ENCODE measurements at regions not wholly inside any gene's neighbourhood (a gene's known extent, or its start where the extent isn't known, plus 50 kb on each side); places are given as distances from the start of the nearest gene placed in this dataset.
"Not testable (repeated sequence)": the region's sequence is repeated elsewhere in the genome, so short reads cannot be mapped to it uniquely, and the experiment has no call there.

GRCh38 chr11:114799476-114799875 lies 121.1 kb downstream of the NXPE2 start:
- no peak for DNase-seq (ENCODE audit: low read depth)
- TF ChIP-seq, protein P1, sequence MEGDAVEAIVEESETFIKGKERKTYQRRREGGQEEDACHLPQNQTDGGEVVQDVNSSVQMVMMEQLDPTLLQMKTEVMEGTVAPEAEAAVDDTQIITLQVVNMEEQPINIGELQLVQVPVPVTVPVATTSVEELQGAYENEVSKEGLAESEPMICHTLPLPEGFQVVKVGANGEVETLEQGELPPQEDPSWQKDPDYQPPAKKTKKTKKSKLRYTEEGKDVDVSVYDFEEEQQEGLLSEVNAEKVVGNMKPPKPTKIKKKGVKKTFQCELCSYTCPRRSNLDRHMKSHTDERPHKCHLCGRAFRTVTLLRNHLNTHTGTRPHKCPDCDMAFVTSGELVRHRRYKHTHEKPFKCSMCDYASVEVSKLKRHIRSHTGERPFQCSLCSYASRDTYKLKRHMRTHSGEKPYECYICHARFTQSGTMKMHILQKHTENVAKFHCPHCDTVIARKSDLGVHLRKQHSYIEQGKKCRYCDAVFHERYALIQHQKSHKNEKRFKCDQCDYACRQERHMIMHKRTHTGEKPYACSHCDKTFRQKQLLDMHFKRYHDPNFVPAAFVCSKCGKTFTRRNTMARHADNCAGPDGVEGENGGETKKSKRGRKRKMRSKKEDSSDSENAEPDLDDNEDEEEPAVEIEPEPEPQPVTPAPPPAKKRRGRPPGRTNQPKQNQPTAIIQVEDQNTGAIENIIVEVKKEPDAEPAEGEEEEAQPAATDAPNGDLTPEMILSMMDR (IDR thresholded peaks at IDR 0.05; ENCODE audit: insufficient read depth, low read depth, low read length, missing control alignments) = no peak
- no peak overlapping the region for H3K4me3 ChIP-seq (ENCODE audit: low read length)

- H3K4me3 ChIP-seq (ENCODE audit: low read length) = no peak overlapping the region
- no peak for DNase-seq (ENCODE audit: low read depth)
- TF ChIP-seq, protein P1 (IDR thresholded peaks at IDR 0.05; ENCODE audit: insufficient read depth, low read depth, low read length, missing control alignments) = no peak
These were observed 123.4 kb downstream of the NXPE2 start for GRCh38 chr11:114801773-114802172.

DNA sequence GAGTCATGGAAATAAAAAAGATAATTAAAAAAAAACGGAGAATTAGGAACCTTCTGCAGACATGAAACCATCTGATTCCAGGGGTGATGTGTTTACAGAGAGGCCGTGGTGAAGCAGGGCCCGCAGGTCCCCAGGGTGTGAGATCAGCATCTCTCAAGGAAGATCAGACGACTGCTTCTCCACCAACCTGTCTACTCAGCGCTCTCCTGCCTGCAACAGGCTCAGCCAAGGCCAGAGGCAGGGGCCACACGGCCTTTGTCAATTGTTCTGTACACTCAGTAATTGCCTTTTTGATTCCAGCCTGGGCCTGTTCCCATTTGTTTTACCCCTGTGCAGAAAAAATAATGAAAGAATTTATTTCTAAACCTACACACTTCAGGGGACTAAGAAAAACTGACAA lies 124.6 kb downstream of the NXPE2 start:
- H3K4me3 ChIP-seq (ENCODE audit: low read length) = no peak overlapping the region
- TF ChIP-seq, protein P1 (IDR thresholded peaks at IDR 0.05; ENCODE audit: insufficient read depth, low read depth, low read length, missing control alignments) = no peak
- no peak for DNase-seq (ENCODE audit: low read depth)

DNA sequence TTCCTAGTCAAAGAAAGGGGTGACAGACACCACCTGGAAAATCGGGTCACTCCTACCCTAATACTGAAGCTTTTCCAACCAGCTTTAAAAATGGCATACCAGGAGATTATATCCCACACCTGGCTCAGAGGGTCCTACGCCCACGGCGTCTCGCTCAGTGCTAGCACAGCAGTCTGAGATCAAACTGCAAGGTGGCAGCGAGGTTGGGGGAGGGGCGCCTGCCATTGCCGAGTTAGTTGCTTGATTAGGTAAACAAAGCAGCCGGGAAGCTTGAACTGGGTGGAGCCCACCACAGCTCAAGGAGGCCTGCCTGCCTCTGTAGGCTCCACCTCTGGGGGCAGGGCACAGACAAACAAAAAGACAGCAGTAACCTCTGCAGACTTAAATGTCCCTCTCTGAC lies 127.1 kb downstream of the NXPE2 start:
- not testable (repeated sequence) for H3K4me3 ChIP-seq (ENCODE audit: low read length); DNase-seq (ENCODE audit: low read depth)

GRCh38 chr11:114811971-114812370 lies 133.6 kb downstream of the NXPE2 start:
- TF ChIP-seq, protein P1 (IDR thresholded peaks at IDR 0.05; ENCODE audit: insufficient read depth, low read depth, low read length, missing control alignments) = no peak
- no peak overlapping the region for H3K4me3 ChIP-seq (ENCODE audit: low read length)
- no peak for DNase-seq (ENCODE audit: low read depth)

- H3K4me3 ChIP-seq (ENCODE audit: low read length) = no peak overlapping the region
- TF ChIP-seq, protein P1 (IDR thresholded peaks at IDR 0.05; ENCODE audit: insufficient read depth, low read depth, low read length, missing control alignments) = no peak
- DNase-seq (ENCODE audit: low read depth) = no peak
These were observed 134.4 kb downstream of the NXPE2 start for GRCh38 chr11:114812733-114813132.

DNA sequence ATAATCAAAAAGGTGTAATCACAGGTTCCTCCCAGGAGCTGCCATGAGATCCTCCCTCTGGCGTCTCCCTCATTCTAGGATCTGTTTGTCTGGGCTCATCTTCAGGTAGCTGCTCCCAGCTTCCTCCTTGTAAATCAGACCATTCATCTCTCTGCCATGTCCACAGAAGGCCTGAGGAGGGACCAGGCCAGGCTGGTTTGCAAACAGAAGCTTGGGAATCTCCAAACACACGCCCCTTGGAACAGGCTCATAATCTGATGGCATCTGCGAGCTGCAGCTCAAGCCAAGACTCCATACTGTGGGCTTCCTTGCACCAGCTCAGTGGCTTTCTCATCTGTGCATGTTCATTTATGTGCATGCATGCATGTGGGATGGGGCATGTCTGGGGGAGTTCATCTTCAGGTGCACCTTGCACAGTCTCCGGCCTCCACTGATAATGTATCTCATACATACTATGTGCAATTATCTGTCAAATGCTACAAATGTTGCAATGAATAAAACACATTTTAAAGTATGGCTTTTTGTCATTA lies 134.9 kb downstream of the NXPE2 start:
- TF ChIP-seq, protein P1 (IDR thresholded peaks at IDR 0.05; ENCODE audit: insufficient read depth, low read depth, low read length, missing control alignments) = no peak
- DNase-seq (ENCODE audit: low read depth) = no peak
- no peak overlapping the region for H3K4me3 ChIP-seq (ENCODE audit: low read length)

Data from epithelial cell of esophagus (primary cell).